Endothelial cell (in vitro differentiated cells): ENCODE measurements at regions not wholly inside any gene's neighbourhood (a gene's known extent, or its start where the extent isn't known, plus 50 kb on each side); places are given as distances from the start of the nearest gene placed in this dataset.

Source experiments
- DNase-seq: peaks from one replicate; pipeline ENCODE4 v3.0.0; 2021; ENCODE audit warnings: low spot score
- H3K27ac Mint-ChIP-seq: one replicate; pipeline ENCODE4 v1.8.0; 2021; ENCODE audit warnings: mixed read lengths, inconsistent platforms; ENCODE audit not compliant: unreplicated experiment
- H3K27me3 Mint-ChIP-seq: one replicate; pipeline ENCODE4 v1.8.0; 2021; ENCODE audit warnings: mild to moderate bottlenecking, moderate library complexity, mixed read lengths, inconsistent platforms; ENCODE audit not compliant: unreplicated experiment
- H3K36me3 Mint-ChIP-seq: one replicate; pipeline ENCODE4 v1.8.0; 2021; ENCODE audit warnings: mild to moderate bottlenecking, low read depth, mixed read lengths, inconsistent platforms; ENCODE audit not compliant: unreplicated experiment
- H3K4me1 Mint-ChIP-seq: one replicate; pipeline ENCODE4 v1.8.0; 2021; ENCODE audit warnings: mild to moderate bottlenecking, mixed read lengths, inconsistent platforms; ENCODE audit not compliant: unreplicated experiment
- H3K4me3 Mint-ChIP-seq: one replicate; pipeline ENCODE4 v1.8.0; 2021; ENCODE audit warnings: mild to moderate bottlenecking, mixed read lengths, inconsistent platforms; ENCODE audit not compliant: unreplicated experiment
- H3K9me3 Mint-ChIP-seq: one replicate; pipeline ENCODE4 v1.8.0; 2021; ENCODE audit warnings: mixed read lengths, inconsistent platforms; ENCODE audit not compliant: unreplicated experiment
- CTCF ChIP-seq: fragments of 200-600 bp; sonication (generic); IDR thresholded peaks from one replicate; pipeline ENCODE4 v1.5.0; 2021; ENCODE audit warnings: antibody characterized with exemption; ENCODE audit not compliant: unreplicated experiment

- Mint-ChIP-seq H3K4me1 (peaks cover 3% of the 10 kb centered on the region), H3K4me3 (no peak overlapping the region), H3K9me3 (no peaks in the 10 kb centered on the region), H3K36me3 (no peaks in the 10 kb centered on the region), H3K27me3 (no peaks in the 10 kb centered on the region), H3K27ac (no peak overlapping the region)
- DNase-seq: no peak
- no peak for TF ChIP-seq CTCF
Measured at GRCh38 chr9:126204197-126204596, 122.4 kb upstream of the MVB12B start.

DNA sequence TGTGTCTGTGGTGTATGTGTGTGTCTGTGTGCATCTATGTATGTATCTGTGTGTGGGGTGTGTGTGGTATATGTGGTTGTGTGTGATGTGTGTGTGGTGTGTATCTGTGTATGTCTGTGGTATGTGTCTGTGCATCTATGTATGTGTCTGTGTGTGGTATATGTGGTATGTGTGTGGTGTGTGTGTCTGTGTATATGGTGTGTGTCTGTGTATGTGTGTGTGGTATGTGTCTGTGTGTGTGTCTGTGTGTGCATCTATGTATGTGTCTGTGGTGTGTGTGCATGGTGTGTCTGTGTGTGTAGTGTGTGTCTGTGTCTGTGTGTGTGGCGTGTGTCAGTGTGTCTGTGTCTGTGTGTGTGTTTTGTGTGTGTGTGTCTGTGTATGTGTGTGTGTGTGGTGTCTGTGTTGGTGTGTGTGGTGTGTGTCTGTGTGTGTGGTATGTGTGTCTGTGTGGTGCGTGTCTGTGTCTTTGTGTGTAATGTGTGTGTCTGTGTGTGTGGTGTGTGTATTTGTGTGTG is 121.9 kb upstream of the MVB12B start:
- Mint-ChIP-seq H3K36me3 (no peaks in the 10 kb centered on the region), H3K27ac (no peak overlapping the region), H3K9me3 (no peaks in the 10 kb centered on the region), H3K4me1 (peaks cover 9% of the 10 kb centered on the region), H3K4me3 (no peak overlapping the region), H3K27me3 (no peaks in the 10 kb centered on the region)
- TF ChIP-seq CTCF: no peak
- no peak for DNase-seq

- Mint-ChIP-seq H3K27ac (no peak overlapping the region), H3K4me3 (no peak overlapping the region), H3K36me3 (no peaks in the 10 kb centered on the region), H3K9me3 (no peaks in the 10 kb centered on the region), H3K27me3 (no peaks in the 10 kb centered on the region), H3K4me1 (peaks cover 12% of the 10 kb centered on the region)
- TF ChIP-seq CTCF: no peak
- DNase-seq: no peak
Measured at GRCh38 chr9:126205265-126205664, 121.4 kb upstream of the MVB12B start.

GRCh38 chr9:126205845-126206498 is 120.7 kb upstream of the MVB12B start:
- Mint-ChIP-seq H3K4me3 (no peak overlapping the region), H3K27ac (no peak overlapping the region), H3K9me3 (no peaks in the 10 kb centered on the region), H3K27me3 (no peaks in the 10 kb centered on the region), H3K4me1 (peaks cover 12% of the 10 kb centered on the region), H3K36me3 (no peaks in the 10 kb centered on the region)
- TF ChIP-seq CTCF: no peak
- DNase-seq: no peak

DNA sequence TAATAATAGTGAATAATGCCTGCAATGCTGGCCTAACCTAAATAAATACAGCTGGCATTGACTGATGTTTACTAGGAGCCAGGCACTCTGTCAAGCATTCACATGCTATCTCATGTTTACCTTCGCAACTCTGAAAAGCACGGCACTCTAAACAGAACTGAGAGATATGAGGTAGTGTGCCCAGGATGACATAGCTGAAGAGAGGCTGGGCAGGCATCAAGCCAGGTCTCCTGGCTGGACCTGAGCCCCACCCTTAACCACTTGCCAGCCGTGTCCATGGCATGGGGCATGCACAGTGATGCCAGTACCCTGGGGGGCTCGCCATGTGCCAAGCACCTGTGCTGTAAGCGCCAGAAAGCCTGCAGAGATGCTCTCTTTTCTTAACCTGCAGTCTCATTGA is 119.4 kb upstream of the MVB12B start:
- no peak for TF ChIP-seq CTCF
- Mint-ChIP-seq H3K9me3 (no peaks in the 10 kb centered on the region), H3K4me3 (no peak overlapping the region), H3K27me3 (no peaks in the 10 kb centered on the region), H3K4me1 (peaks cover 12% of the 10 kb centered on the region), H3K27ac (no peak overlapping the region), H3K36me3 (no peaks in the 10 kb centered on the region)
- DNase-seq: no peak
